HG03342 (cell line): ENCODE measurements at regions not wholly inside any gene's neighbourhood (a gene's known extent, or its start where the extent isn't known, plus 50 kb on each side); places are given as distances from the start of the nearest gene placed in this dataset.

ENCODE experiments used
- ATAC-seq: cut with Tn5 transposase; IDR thresholded peaks from one replicate; pipeline ENCODE4 v1.9.1; 2021; ENCODE audit warnings: mild to moderate bottlenecking, moderate library complexity; ENCODE audit not compliant: unreplicated experiment

DNA sequence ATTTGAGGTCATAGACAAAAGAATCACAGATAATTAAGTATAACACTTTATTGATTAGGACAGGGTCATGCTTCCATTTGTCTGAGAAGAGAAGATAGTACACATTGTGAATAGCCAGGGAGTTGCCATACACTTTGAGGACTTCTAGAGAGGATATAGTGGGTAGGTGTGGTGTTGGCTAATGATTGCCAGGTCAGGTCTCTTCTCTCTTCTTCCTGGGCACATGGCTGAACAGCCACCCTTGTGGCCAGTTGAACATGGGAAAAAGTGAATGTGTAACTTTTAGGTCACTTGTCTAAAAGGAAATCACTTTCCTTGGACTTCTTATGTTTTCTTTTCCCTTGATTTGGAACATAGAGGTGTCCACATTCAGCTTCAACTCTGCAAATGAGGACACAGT is 772.1 kb upstream of the MAP3K7 start:
- ATAC-seq, result no peak

DNA sequence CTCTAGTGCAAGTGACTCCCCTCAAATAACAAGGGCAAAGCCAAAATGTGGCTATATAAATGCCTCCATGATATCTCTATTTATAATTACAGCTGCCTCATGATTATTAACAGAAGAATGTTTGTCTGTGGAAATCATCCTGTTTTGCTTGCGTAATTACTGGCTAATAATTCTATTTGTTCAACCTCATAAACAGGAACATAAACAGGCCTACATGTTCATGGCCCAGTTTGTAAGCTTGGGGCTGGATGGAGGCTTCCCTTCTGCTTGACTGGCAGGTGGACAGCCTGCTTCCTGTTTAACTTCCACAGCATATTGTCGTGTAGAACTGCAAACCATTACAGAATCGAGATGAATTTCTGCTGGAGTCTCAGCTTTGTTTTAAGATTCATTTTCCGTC is 766.0 kb upstream of the MAP3K7 start:
- no peak for ATAC-seq

DNA sequence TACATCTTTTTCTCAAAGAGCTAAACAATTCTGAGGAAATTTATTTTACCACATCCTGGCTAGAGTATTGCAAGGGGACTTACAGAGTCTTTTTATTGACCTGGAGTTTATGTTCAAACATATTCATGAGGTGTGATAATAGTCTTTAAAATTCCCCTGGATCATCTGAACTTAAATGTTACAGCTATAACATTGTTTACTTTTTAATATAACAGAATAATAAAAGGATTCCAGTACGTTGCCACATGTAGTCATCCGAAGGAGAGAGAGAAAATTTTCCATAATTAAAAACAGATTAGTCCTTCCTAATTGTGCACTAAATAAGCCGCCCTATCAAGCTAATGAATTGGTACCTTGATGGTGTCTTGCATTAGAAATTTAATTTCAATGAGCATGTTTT is 765.4 kb upstream of the MAP3K7 start:
- ATAC-seq, result no peak

DNA sequence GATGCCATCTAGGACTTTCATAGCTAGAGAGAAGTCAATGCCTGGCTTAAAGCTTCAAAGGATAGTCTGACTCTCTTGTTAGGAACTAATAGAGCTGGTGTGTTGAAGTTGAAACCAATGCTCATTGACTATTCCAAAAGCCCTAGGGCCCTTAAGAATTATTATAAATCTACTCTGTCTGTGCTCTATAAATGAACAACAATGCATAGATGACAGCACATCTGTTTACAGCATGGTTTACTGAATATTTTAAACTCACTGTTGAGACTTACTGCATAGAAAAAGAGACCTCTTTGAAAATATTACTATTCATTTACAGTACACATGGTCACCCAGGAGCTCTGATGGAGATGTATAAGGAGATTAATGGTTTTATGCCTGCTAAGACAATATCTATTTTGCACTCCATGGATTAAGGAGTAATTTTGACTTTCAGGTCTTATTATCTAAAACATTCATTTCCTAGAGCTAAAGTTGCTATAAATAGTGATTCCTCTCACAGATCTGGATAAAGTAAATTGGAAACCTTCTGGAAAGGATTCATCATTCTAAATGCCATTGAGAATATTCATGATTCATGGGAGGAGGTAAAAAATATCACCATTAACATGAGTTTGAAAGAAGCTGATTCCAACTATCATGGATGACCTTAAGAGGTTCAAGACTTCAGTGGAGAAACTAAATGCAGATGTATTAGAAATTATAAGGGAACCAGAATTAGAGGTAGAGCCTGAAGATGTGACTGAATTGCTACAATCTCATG is 763.5 kb upstream of the MAP3K7 start:
- ATAC-seq, result no peak

DNA sequence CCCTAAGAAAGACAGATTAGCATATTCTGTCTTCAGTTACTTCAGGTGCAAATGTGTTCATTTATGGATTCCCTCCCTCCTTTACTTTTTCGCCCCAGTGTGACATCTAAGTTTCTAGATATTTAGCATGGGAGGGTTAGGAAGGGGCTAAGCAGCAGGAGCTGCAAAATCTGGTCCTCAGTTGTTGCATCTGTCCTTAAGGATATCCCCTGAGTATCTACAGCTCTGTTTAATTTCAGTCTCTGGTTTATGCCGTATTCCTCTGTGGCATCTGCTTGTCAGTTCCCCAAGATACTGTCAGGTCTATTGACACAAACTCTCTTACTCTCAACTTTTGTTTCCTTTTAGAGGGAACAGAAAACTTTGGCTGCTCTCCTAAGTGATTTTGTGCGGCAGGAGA is 754.6 kb upstream of the MAP3K7 start:
- ATAC-seq, result no peak

DNA sequence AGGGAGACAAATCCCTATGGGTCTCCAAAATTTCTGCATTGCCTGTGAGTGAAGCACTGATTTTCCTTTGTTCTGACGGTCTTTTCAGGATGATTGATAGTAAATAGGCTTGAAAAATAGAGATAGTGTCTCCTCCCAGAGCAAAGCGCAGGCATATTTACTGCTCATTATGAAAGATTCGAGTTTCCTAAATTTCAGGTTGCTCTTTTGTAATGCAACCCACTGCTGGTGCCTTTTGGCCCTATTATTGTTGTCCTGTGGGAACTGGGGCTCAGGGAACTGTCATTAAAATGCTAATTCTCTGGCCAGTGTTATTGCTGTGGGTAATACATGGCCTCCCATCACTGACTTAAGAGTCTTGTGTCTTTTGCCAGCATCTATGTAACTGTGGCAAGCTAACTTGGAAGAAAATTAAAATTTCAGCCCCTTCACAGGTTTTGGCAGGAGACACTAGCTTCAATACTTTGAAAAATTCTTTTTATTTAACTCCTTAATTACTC is 754.1 kb upstream of the MAP3K7 start:
- no peak for ATAC-seq

DNA sequence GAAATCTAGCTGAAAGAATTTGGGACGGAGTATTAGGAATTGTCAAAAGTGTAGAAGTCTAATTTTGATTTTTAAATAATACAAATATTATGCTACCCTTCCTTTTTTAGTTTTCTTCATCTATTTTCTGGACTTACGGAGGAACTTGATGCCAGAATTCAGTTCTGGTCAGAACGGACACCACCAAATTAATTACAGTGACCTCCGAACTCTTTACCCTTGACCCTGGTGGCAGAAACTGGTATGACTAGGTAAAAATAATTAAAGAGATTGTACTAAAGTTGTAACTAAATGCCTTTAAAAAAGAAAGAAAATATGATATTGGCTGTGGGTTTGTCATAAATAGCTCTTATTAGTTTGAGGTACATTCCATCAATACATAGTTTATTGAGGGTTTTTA is 751.1 kb upstream of the MAP3K7 start:
- ATAC-seq, result no peak

DNA sequence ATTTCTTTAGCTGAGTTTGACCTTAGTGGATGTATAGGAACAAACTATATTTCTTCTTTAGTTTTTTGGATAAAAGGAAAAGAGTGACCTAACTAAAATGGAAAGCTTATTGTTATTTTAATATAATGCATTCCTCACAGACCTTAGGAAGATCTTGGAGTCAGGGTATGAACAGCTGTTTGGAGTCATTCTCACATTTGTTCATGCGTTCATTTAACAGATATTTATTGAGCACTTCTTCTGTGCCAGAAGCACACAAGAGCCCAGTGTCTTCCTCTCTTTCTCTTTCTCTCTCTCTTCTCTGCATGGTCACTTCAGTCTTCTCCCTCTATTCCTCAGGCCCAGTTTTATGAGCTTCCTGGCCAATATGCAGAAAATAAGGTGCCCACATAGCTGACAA is 744.0 kb upstream of the MAP3K7 start:
- ATAC-seq, result no peak

DNA sequence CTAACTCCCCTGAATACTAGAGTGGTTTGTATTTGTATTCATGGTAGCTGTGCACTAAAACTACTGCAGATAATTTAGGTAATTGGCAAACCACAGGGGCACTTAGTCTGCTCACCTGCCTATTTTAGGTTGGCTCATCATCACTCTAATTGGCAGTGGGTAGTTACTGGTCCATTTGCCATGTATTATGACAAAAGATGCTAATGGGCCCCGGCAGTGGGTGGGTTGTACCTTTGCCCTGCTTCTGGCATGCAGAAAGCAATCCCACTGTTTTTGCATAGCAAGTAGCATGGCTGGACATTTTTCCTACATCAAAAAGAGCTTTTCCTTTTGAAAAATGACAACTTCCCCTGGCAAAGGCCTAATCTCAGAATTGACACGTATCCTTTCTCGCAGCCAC is 741.4 kb upstream of the MAP3K7 start:
- no peak for ATAC-seq

DNA sequence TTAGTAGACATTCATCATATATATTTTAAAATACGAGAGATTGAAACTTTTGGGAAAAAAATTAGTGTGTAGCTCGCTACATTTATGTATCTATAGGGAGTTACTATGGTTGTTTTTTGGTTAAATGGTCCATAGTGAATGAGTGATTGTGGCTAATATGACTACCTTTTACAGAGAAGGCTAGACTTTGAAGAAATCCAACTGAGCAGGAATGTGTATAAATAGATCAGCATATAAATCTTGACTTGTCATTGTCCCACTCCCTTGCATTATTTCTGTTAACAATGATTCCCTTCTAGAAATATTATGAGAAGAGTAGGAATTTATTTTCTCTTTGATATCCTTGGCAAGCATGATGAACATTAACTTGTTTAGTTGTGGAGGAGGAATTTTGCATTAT is 737.8 kb upstream of the MAP3K7 start:
- ATAC-seq, result no peak

DNA sequence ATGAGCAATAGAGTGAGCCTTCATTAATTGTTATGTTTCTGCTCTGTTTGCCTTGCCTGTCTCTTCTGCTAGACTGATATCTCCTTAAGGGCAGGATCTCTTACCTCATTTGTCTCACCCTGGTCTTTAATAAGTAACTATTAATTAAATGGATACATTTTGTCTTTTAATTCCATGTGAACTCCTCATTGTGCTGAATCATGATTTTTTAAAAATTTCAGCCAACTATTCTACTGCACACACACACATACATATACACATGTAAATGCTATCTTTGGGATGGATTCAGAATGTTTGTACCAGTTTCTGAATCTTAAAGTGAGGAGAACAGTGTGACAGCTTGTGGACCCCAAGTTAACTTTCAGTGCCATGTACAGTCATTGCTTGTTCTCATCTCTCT is 731.1 kb upstream of the MAP3K7 start:
- ATAC-seq, result no peak

DNA sequence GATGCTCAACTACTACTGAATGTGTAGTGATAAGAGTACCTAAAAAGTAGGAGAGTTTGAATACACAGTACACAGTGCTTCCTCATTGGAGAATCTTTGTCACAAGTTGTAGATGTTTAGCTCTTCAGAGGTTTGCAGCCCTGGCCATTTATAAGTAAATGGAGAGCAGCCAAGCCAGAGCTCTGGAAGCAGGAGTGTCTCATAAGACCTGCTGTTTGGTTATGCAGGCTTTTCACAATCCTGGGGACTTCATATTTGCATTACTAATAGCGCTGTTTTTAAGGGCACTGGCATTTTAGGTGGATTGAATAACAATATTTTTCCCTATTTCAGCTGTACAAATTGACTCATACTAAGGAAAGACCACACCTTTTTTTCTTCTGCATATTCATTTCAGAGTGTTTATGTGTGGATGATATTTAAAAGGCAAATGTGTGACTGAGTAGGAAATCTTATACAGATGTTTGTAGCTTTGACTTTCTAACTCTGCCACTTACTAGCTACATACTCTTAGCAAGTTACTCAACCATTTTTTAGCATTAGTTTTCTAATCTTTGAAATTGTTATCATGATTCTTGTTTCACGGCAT is 730.5 kb upstream of the MAP3K7 start:
- no peak for ATAC-seq

DNA sequence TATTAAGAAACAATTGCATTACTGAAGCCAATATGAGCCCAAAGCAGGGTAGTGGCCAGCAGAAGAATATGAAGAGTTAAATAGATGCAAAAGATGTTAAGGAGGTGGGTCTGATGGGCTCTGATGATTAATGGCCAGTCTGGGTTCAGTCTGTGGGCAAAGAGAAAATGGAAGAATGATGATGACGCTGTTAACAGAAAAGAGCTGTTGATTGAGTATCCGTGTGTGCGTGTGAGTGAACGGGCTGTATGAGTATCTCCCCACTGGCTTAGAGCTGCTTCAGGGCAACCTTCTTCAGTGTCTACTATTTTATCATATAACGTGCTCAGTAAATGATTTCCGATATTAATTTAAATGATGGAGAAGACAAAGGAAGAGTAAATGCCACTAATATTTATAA is 723.3 kb upstream of the MAP3K7 start:
- no peak for ATAC-seq

DNA sequence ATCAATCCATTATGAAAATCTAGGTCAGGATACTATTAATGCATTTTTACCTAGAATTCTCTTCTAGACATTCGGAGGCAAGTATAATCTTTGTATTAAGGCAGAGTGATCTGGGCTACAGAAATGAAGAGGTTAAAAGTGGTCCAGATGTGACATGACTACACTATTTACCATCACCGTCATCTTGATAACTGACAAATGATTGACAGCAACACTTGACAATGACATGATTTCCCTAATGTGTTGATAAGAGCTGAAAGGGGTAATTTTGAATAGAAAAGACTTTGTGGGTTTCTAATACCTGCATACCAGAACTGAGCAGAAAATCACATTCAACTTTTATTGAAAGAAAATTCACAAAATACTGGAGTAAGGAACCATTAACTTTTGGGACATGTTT is 718.9 kb upstream of the MAP3K7 start:
- no peak for ATAC-seq

DNA sequence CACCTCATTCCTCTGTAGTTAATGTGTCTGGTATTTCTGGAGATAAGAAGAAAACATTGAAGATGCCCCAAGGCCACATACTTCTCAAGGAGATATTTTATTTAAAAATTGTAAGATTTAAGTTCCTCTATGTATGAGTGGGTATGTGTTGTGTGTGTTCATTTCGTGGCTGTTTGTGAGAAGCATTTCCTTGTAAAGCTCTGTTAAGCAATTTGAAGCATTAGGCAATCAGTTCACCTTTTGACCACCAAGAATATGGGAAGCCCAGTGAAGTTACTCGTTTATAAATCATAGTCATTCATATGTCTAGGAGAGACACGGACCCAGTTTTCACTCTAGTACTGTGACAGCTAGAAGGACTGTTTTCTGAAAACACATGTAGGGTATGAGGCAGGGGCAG is 717.6 kb upstream of the MAP3K7 start:
- no peak for ATAC-seq

DNA sequence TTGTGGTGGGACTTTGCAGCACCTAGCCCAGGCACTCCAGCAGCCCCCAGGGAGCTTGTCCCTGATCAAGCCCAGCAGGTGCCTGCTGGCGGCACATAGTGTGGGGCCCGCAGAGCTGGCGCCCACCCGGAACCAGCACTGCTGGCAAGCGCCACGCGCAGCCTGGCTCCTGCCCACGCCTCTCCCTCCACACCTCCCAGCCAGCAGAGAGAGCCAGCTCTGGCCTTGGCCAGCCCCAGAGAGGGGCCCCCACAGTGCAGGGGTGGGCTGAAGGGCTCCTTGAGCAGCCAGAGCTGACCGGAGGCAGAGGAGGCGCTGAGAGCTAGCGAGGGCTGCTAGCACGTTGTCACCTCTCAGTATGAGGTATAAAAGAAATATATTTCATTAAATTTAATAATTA is 716.5 kb upstream of the MAP3K7 start:
- no peak for ATAC-seq

DNA sequence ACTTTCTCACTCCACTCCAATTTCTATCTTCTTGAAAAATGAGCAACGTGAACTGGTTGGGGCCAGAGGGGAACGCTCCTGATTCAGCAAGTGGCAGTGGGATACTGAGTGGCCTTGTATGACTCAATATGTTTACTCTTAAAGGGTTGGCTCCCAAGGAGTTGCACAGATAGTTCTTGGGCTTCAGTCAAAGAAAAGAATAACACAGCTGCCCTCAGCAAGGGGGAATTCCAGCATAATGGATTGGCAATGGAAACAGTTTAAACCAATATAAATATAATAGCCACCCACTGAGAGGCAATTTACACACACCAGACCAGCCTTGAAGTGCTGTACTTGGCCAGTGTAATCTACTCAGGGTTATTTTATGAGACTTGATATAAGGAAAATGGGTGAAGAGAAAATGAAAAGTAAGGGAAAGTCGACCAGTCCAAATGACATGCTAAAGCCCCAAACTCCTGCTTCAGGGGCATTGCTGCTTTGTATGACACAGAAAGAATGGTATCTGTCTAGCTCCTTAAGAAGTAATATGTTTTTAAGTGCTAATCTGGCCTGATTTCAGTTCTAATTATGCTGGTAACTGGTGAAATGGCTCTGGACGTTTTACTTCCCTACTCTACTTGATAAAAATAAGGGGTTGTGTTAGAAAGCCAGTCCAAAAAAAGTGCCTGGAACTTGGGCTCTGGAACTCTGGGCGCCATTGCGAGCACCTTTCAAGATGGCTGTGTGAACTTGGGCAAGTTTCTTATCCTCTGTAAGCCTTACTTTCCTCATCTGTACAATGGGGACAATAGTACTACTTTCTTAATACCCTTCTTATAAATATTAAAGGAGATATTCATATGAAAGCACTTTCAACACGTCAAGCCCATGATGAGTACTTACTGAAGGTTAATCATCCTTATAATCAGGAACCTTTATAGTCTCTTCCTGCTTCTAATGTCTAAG is 712.9 kb upstream of the MAP3K7 start:
- ATAC-seq, result no peak

DNA sequence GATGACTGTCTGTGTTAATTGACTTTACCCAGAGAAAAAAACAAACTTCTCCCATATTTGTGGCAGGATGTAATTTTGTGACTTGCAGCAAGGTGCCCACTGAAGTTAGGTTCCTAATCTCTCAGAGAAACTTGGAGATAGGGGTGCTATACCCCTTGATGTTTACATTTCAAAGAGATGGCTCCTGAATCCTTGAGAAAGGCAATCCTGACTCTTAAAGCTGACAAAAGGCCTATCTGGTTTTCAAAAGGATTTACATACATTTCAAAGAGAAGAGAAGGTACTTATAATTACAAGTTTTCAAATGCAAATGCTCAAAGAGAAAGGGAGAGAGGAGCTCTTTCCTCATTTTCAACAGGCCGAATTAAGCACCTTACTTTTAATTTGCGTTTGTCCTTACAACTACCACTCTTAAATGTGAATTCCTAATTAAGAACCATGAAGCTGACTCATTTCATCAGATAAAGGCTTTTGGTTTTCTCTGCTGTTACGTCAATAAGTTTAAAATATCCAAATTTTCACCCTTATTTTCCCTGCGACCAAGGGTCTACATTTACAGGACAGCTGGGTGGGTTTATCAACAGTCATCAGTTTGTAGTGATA is 711.8 kb upstream of the MAP3K7 start:
- ATAC-seq, result no peak

DNA sequence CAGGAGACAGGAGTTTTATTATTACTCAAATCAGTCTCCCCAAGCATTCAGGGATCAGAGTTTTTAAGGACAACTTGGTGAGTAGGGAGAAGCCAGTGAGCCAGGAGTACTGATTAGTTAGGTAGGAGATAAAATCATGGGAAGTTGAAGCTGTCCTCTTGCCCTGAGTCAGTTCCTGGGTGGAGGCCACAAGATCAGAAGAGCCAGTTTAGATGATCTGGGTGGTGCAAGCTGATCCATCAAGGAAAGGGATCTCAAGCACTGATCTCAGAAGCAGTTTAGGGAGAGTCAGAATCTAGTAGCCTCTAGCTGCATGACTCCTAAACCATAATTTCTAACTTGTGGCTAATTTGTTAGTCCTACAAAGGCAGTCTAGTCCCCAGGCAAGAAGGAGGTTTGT is 706.5 kb upstream of the MAP3K7 start:
- no peak for ATAC-seq

DNA sequence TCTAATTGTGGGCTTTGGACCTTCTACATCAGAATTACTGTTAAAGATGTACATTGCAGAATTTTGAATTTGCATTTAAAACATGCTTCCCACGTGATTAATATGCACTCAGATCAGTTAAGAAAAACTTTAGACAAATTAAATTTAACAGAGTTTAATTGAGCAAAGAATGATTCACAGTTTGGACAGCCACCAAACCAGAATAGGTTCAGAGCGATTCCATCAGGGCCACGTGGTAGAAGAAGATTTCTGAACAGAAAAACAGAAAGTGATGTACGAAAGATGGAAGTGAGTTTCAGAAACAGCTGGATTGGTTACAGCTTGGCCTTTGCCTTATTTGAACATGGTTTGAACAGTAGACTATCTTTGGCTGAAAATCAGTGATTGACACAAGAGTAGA is 704.2 kb upstream of the MAP3K7 start:
- ATAC-seq, result no peak

DNA sequence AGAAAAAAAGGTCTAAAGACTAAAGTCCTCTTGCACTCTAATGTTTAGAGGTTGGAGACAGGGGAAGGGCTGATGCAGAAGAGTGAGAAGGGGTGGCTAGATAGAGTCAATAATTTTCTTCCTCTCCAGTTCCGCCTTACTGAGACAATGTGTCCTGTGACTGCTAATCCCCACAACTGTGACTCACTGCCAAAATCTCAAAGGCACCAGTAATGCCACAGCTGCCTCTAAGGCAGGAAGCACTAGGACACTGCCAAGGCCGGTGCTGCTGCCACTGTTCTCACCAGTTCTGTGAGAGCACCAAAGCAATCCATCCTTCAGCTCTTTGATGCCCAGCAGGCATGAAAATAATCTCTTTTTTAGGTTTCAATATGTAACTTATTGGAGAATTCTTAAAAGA is 701.9 kb upstream of the MAP3K7 start:
- ATAC-seq, result no peak
